ENCODE measurements at regions not wholly inside any gene's neighbourhood (a gene's known extent, or its start where the extent isn't known, plus 50 kb on each side); places are given as distances from the start of the nearest gene placed in this dataset.

DNA sequence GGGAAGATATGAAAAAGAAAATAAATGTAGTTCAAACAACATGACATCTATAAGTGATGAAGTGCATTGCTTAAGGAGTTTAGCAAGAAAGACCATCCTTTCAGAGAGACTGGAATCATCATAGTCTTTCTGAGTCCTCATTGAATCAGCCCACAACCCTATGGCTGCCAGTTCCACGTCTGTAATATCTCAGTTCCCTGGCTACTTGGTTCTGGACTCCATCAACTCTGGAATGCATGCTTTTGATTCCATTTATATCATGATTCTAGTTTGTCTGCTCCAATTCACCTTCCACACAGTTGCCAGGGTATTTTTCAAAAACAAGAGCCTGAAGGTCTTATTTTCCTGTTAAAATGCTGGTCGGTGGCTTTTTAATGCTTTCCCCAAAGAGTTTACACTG, 126.4 kb upstream of the MDFIC start:
- TF ChIP-seq, protein P1, sequence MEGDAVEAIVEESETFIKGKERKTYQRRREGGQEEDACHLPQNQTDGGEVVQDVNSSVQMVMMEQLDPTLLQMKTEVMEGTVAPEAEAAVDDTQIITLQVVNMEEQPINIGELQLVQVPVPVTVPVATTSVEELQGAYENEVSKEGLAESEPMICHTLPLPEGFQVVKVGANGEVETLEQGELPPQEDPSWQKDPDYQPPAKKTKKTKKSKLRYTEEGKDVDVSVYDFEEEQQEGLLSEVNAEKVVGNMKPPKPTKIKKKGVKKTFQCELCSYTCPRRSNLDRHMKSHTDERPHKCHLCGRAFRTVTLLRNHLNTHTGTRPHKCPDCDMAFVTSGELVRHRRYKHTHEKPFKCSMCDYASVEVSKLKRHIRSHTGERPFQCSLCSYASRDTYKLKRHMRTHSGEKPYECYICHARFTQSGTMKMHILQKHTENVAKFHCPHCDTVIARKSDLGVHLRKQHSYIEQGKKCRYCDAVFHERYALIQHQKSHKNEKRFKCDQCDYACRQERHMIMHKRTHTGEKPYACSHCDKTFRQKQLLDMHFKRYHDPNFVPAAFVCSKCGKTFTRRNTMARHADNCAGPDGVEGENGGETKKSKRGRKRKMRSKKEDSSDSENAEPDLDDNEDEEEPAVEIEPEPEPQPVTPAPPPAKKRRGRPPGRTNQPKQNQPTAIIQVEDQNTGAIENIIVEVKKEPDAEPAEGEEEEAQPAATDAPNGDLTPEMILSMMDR (conservative IDR thresholded peaks at IDR 0.05; ENCODE audit: low read length), result no peak
- no peak for TF ChIP-seq EZH2phosphoT487 (IDR thresholded peaks at IDR 0.05; ENCODE audit: borderline replicate concordance, low read depth, low read length)

Measured in OCI-LY7 (cell line).